Body of pancreas (tissue), 4 donors: ENCODE measurements at regions not wholly inside any gene's neighbourhood (a gene's known extent, or its start where the extent isn't known, plus 50 kb on each side); places are given as distances from the start of the nearest gene placed in this dataset.
"Not testable (repeated sequence)": the region's sequence is repeated elsewhere in the genome, so short reads cannot be mapped to it uniquely, and the experiment has no call there.

Source experiments
- ATAC-seq: fragments of 150-250 bp; one replicate; pipeline ENCODE4 v1.9.1; 2016
- DNase-seq, 4 donors: peaks; one replicate each; pipeline ENCODE4 v3.0.0-alpha.2; 2019
- H3K27ac ChIP-seq, 4 donors: fragments of 200-600 bp; sonication (generic); 1 replicate in 3 of 4; 2 replicates in 1 of 4; pipeline versions ENCODE4 v1.5.1 to v1.6.1; 2016 to 2019; ENCODE audit warnings: mild to moderate bottlenecking in 1 of 4, mixed read lengths in 1 of 4, moderate library complexity in 1 of 4
- H3K27me3 ChIP-seq, 2 donors: fragments of 200-600 bp; sonication (generic); one replicate each; pipeline ENCODE4 v1.6.0; 2016; ENCODE audit warnings: mild to moderate bottlenecking in 1 of 2
- H3K36me3 ChIP-seq, 2 donors: fragments of 200-600 bp; sonication (generic); replicated peaks in 1 of 2; 2 replicates each; pipeline ENCODE4 v1.5.1; 2016; ENCODE audit warnings: low read depth in 2 of 2; ENCODE audit not compliant: insufficient read depth in 1 of 2
- H3K4me1 ChIP-seq: fragments of 200-600 bp; sonication (generic); one replicate; pipeline ENCODE4 v1.6.0; 2016
- H3K4me3 ChIP-seq, 2 donors: fragments of 200-600 bp; sonication (generic); 1 replicate in 1 of 2; 2 replicates in 1 of 2; pipeline ENCODE4 v1.5.1; 2016 to 2019
- H3K9me3 ChIP-seq, 3 donors: fragments of 200-600 bp; sonication (generic); 1 replicate in 2 of 3; 2 replicates in 1 of 3; pipeline ENCODE4 v1.5.1; 2016
- POLR2A ChIP-seq, 3 donors: fragments of 450-650 bp; IDR thresholded peaks; one replicate each; pipeline ENCODE4 v1.6.1; 2016; ENCODE audit warnings: antibody characterized with exemption in 3 of 3, mild to moderate bottlenecking in 2 of 3
- WGBS, 2 donors: methylation state at CpG; one replicate each; pipeline ENCODE4 v1.1.5; 2017; 5-methylcytosine and 5-hydroxymethylcytosine counted together
- intact Hi-C: fragments of 100-400 bp; cut with DNase I; formaldehyde crosslinking; loops from one replicate; pipeline ENCODE4 v1.15.1; 2023
- TF ChIP-seq, protein P1 (sequence below), 7 experiments: fragments of 450-650 bp in 4 of 7; fragments of 200-600 bp in 3 of 7; sonication (generic) in 3 of 7; IDR thresholded peaks; one replicate each; pipeline ENCODE4 v1.5.1; 2016 to 2019; ENCODE audit warnings: antibody characterized with exemption in 7 of 7

DNA sequence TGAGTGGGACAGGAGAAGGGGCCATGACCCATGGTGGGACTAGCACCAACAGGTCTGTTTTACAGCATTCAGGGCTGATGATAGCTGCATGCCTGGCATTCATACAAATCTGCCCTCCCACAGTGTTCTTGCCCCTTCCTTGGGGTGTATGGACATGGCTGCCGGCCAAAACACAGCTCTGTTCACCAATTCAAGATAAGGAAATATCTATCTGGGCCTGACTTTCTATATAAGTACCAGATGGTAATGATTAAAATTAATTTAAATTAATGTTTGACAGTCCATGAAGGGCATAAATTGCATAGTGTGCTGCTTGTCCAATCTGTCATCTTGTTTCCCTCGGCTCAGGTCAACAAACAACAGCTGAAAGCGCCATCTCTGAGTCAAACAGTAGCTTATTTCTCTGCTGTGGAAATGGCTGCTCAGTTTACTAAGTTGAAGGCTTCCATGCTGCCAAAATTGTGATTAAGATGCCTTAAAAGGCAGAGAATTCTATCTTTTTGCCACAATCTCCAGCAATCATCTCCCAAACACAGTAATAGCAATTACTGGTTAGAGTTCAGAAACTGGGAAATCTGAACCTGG lies 67.0 kb upstream of the TSPAN7 start:
- TF ChIP-seq POLR2A (IDR thresholded peaks at IDR 0.05) = no peak
- TF ChIP-seq, protein P1, sequence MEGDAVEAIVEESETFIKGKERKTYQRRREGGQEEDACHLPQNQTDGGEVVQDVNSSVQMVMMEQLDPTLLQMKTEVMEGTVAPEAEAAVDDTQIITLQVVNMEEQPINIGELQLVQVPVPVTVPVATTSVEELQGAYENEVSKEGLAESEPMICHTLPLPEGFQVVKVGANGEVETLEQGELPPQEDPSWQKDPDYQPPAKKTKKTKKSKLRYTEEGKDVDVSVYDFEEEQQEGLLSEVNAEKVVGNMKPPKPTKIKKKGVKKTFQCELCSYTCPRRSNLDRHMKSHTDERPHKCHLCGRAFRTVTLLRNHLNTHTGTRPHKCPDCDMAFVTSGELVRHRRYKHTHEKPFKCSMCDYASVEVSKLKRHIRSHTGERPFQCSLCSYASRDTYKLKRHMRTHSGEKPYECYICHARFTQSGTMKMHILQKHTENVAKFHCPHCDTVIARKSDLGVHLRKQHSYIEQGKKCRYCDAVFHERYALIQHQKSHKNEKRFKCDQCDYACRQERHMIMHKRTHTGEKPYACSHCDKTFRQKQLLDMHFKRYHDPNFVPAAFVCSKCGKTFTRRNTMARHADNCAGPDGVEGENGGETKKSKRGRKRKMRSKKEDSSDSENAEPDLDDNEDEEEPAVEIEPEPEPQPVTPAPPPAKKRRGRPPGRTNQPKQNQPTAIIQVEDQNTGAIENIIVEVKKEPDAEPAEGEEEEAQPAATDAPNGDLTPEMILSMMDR (IDR thresholded peaks at IDR 0.05) = no peak
- ATAC-seq (no peak), DNase-seq (no peak)
- H3K4me1 ChIP-seq = no peaks in the 10 kb centered on the region
- no peaks in the 10 kb centered on the region for H3K9me3 ChIP-seq
- H3K27me3 ChIP-seq = peaks cover 0 to 4% of the 10 kb centered on the region in 2 donors
- no peak overlapping the region for H3K27ac ChIP-seq
- H3K36me3 ChIP-seq = no peaks in the 10 kb centered on the region
- intact Hi-C loops = no loop called here
- WGBS, 2 donors = 56 to 60% methylated on average over 2 to 3 of the region's 3 CpGs
- no peak overlapping the region for H3K4me3 ChIP-seq

DNA sequence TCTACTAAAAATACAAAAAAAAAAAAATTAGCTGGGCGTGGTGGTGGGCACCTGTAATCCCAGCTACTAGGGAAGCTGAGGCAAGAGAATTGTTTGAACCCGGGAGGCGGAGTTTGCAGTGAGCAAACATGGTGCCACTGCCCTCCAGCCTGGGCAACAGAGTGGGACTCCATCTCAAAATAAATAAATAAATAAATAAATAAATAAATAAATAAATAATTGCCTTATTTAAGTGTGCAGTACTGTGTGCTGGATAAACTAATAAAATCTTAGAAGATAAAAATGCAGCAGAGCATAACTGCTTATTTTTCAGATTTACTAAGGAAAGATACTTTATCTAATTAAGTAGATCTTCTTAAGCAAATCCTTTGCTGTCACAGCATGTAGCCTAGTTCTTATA lies 61.7 kb upstream of the TSPAN7 start:
- whole genome bisulfite sequencing, 2 donors = 100% methylated on average over 3 of the region's 3 CpGs
- H3K36me3 ChIP-seq, ATAC-seq, H3K27ac ChIP-seq, H3K4me3 ChIP-seq, H3K27me3 ChIP-seq, intact Hi-C loops, DNase-seq, H3K4me1 ChIP-seq, H3K9me3 ChIP-seq: not testable (repeated sequence)

DNA sequence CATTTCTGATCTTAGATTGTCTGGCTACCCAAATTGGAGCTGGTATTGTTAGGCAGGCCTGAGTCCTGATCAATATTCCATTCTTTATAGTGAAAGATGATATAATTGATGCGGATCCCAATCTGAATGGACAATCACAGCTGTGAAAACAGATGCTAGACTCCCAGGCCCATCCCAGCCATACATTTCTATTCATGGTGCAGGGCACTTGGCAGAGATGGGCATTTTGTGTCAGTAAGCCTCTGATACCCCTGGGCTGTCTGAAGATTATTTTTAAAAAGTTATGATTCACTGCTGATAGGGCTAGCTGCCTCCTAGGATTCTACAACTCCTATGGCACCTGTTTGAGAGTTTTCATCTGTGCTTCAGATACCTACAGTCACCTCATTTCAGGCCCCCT lies 61.2 kb upstream of the TSPAN7 start:
- intact Hi-C loops = no loop called here
- Histone ChIP-seq H3K4me3 (no peak overlapping the region), H3K27me3 (no peaks in the 10 kb centered on the region), H3K4me1 (no peaks in the 10 kb centered on the region), H3K36me3 (no peaks in the 10 kb centered on the region), H3K9me3 (no peaks in the 10 kb centered on the region), H3K27ac (no peak overlapping the region)
- no peak for TF ChIP-seq POLR2A (IDR thresholded peaks at IDR 0.05)
- TF ChIP-seq, protein P1 (IDR thresholded peaks at IDR 0.05) = no peak
- 70 to 90% methylated on average over 1 of the region's 1 CpG for WGBS, 2 donors
- DNase-seq (no peak), ATAC-seq (no peak)

DNA sequence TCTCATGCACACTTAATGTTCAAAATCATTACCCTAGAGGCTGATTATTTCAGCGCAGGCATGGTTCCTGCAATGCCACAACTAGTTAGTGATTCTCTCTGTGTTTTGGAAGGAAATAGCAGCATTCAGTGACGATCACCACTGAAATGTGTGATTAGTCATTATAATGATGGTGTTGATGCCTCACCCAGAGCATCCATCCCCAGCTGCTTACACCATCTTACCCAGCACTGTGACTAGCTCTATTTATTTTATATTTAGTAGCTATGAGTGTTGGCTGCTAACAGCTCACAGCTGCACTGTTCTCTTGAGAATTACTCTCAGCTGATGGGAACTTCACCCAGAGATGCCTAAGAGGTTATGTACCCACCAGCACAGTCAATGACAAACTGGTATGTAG lies 60.5 kb upstream of the TSPAN7 start:
- Histone ChIP-seq H3K27ac (no peak overlapping the region), H3K4me1 (no peaks in the 10 kb centered on the region), H3K27me3 (no peaks in the 10 kb centered on the region), H3K36me3 (no peaks in the 10 kb centered on the region), H3K9me3 (no peaks in the 10 kb centered on the region), H3K4me3 (no peak overlapping the region)
- WGBS, 2 donors = 29 to 58% methylated on average over 1 to 2 of the region's 2 CpGs
- TF ChIP-seq, protein P1 (IDR thresholded peaks at IDR 0.05) = no peak
- no peak for TF ChIP-seq POLR2A (IDR thresholded peaks at IDR 0.05)
- ATAC-seq = no peak
- no peak for DNase-seq
- intact Hi-C loops = no loop called here

DNA sequence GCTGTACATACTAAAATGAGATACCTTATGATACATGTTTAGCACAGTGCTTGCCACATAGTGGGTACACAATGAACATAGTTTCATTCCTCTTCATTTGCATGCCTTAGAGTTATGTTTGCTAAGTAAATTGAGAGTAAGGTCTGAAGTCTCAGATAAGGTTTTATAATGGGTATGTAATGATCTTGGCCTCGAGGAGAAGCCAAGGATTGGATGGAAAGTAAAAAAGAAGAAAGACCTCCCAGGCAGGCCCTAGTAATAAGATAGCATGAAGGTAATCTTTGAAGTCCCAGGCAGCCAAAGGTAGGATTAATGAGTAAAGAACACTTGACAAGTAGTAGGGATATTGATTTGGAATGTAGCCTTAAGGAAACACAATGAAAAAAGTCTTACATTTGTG lies 55.8 kb upstream of the TSPAN7 start:
- Histone ChIP-seq H3K27ac (no peak overlapping the region), H3K27me3 (no peaks in the 10 kb centered on the region), H3K4me1 (no peaks in the 10 kb centered on the region), H3K9me3 (no peaks in the 10 kb centered on the region), H3K36me3 (no peaks in the 10 kb centered on the region), H3K4me3 (no peak overlapping the region)
- ATAC-seq = no peak
- intact Hi-C loops = no loop called here
- WGBS, 2 donors = 6 to 25% methylated on average over 1 of the region's 1 CpG
- TF ChIP-seq, protein P1 (IDR thresholded peaks at IDR 0.05) = no peak
- no peak for TF ChIP-seq POLR2A (IDR thresholded peaks at IDR 0.05)
- no peak for DNase-seq
